K562 (cell line): ENCODE measurements at regions not wholly inside any gene's neighbourhood (a gene's known extent, or its start where the extent isn't known, plus 50 kb on each side); places are given as distances from the start of the nearest gene placed in this dataset.

Experiments used
- CREB3L1 ChIP-seq: fragments of 450-650 bp; IDR thresholded peaks from 2 replicates; pipeline ENCODE4 v1.6.1; 2014; ENCODE audit warnings: low read depth, mild to moderate bottlenecking, moderate library complexity, borderline replicate concordance
- CREB5 ChIP-seq: fragments of 250-450 bp; sonication (Bioruptor Pico); IDR thresholded peaks from 2 replicates; pipeline ENCODE4 v1.5.0; 2020; ENCODE audit warnings: mild to moderate bottlenecking
- E2F6 ChIP-seq, 2 experiments: IDR thresholded peaks; 2 replicates each; pipeline ENCODE4 v1.6.1; 2011; ENCODE audit warnings: borderline replicate concordance in 1 of 2, control low read depth in 1 of 2, low read depth in 1 of 2, low read length in 1 of 2, mild to moderate bottlenecking in 1 of 2, mixed read lengths in 1 of 2, moderate library complexity in 1 of 2; ENCODE audit not compliant: insufficient read depth in 1 of 2, insufficient read length in 1 of 2, poor library complexity in 1 of 2, severe bottlenecking in 1 of 2; ENCODE audit errors: extremely low read depth in 1 of 2
- HES1 ChIP-seq: fragments of 450-650 bp; IDR thresholded peaks from 2 replicates; pipeline ENCODE4 v1.6.1; 2016; ENCODE audit warnings: low read depth, mild to moderate bottlenecking, moderate library complexity
- JUN ChIP-seq, 2 experiments: sonication (generic) in 1 of 2; formaldehyde crosslinking in 1 of 2; IDR thresholded peaks; 2 replicates each; pipeline versions ENCODE4 v1.6.1 to v1.8.0; 2012 to 2022; ENCODE audit warnings: borderline replicate concordance in 2 of 2, mild to moderate bottlenecking in 2 of 2, improper control_type of control experiment in 1 of 2, low read depth in 1 of 2, low read length in 1 of 2, missing genetic modification reagents in 1 of 2
- KAT7 ChIP-seq: sonication (generic); formaldehyde crosslinking; IDR thresholded peaks from 2 replicates; pipeline ENCODE4 v1.8.0; 2022; ENCODE audit warnings: missing genetic modification reagents, mild to moderate bottlenecking, borderline replicate concordance
- MCM2 ChIP-seq: fragments of 450-650 bp; IDR thresholded peaks from 2 replicates; pipeline ENCODE4 v1.6.1; 2017; ENCODE audit warnings: low read depth, mild to moderate bottlenecking
- NR2C1 ChIP-seq, 2 experiments: fragments of 450-650 bp; IDR thresholded peaks; 2 replicates each; pipeline ENCODE4 v1.6.1; 2017; ENCODE audit warnings: mild to moderate bottlenecking in 2 of 2, antibody characterized with exemption in 1 of 2, inconsistent platforms in 1 of 2, missing compliant biosample characterization in 1 of 2, missing genetic modification characterization in 1 of 2
- RBFOX2 ChIP-seq: fragments of 200-400 bp; formaldehyde crosslinking; IDR thresholded peaks from 2 replicates; pipeline ENCODE4 v1.6.1; 2017; ENCODE audit warnings: low read depth, mild to moderate bottlenecking, low read length, moderate library complexity
- RBM15 ChIP-seq: fragments of 200-400 bp; formaldehyde crosslinking; IDR thresholded peaks from 2 replicates; pipeline ENCODE4 v1.6.1; 2018; ENCODE audit warnings: mild to moderate bottlenecking, low read length, moderate library complexity; ENCODE audit not compliant: insufficient read depth
- RUNX1 ChIP-seq: sonication (generic); IDR thresholded peaks from 2 replicates; pipeline ENCODE4 v1.6.1; 2016; ENCODE audit warnings: antibody characterized with exemption, low read depth
- SRF ChIP-seq, 2 experiments: fragments of 250-450, 450-650 bp in 1 of 2; sonication (Bioruptor Pico) in 1 of 2; sonication (generic) in 1 of 2; formaldehyde crosslinking; IDR thresholded peaks; 2 replicates each; pipeline versions ENCODE4 v1.5.0 to v1.5.1; 2020 to 2022; ENCODE audit warnings: mild to moderate bottlenecking in 1 of 2, missing genetic modification reagents in 1 of 2
- STAT5A ChIP-seq: IDR thresholded peaks from 2 replicates; pipeline ENCODE4 v1.6.1; 2012; ENCODE audit warnings: low read length, inconsistent platforms, borderline replicate concordance
- THRAP3 ChIP-seq: fragments of 450-650 bp; IDR thresholded peaks from 2 replicates; pipeline ENCODE4 v1.6.1; 2016; ENCODE audit warnings: mild to moderate bottlenecking, inconsistent platforms, borderline replicate concordance
- TOE1 ChIP-seq, 2 experiments: fragments of 450-650 bp in 1 of 2; sonication (generic) in 1 of 2; formaldehyde crosslinking in 1 of 2; IDR thresholded peaks; 2 replicates each; pipeline versions ENCODE4 v1.7.1 to v1.8.0; 2016 to 2022; ENCODE audit warnings: borderline replicate concordance in 2 of 2, mild to moderate bottlenecking in 2 of 2, antibody characterized with exemption in 1 of 2, inconsistent platforms in 1 of 2, low read depth in 1 of 2, missing genetic modification reagents in 1 of 2, moderate library complexity in 1 of 2
- U2AF1 ChIP-seq: fragments of 200-400 bp; formaldehyde crosslinking; optimal IDR thresholded peaks from 2 replicates; pipeline ENCODE3; 2017; ENCODE audit warnings: mild to moderate bottlenecking, low read depth, low read length, moderate library complexity
- ZNF133 ChIP-seq: fragments of 250-450 bp; sonication (Bioruptor Pico); IDR thresholded peaks from 2 replicates; pipeline ENCODE4 v1.4.0; 2020; ENCODE audit warnings: mild to moderate bottlenecking
- ZNF175 ChIP-seq: fragments of 200-800 bp; sonication (Bioruptor generic); IDR thresholded peaks from 2 replicates; pipeline ENCODE4 v1.6.1; 2016; ENCODE audit warnings: low read depth, mild to moderate bottlenecking, missing genetic modification characterization, missing compliant biosample characterization
- ZNF512 ChIP-seq: IDR thresholded peaks from 2 replicates; pipeline ENCODE4 v1.6.1; 2016; ENCODE audit warnings: missing genetic modification characterization, missing compliant biosample characterization
- ZNF584 ChIP-seq: fragments of 200-800 bp; sonication (Bioruptor generic); IDR thresholded peaks from 2 replicates; pipeline ENCODE4 v1.6.1; 2016; ENCODE audit warnings: low read depth, mild to moderate bottlenecking, missing genetic modification characterization, missing compliant biosample characterization

- peak; percentile 41; the same call in 1 of the 2 replicates for TF ChIP-seq NR2C1 (IDR thresholded peaks at IDR 0.05)
- TF ChIP-seq NR2C1 (tag; IDR thresholded peaks at IDR 0.05): peak; percentile 69
- TF ChIP-seq ZNF512 (tag): no peak
- peak; percentile 44; the same call in 1 of the 2 replicates for TF ChIP-seq JUN (IDR thresholded peaks at IDR 0.05; ENCODE audit: borderline replicate concordance, low read depth, low read length)
- TF ChIP-seq JUN (CRISPR knock-in tag; IDR thresholded peaks at IDR 0.05; ENCODE audit: borderline replicate concordance): no peak
- no peak for TF ChIP-seq HES1
- TF ChIP-seq E2F6 (IDR thresholded peaks at IDR 0.05; ENCODE audit: borderline replicate concordance in 1 of 2, extremely low read depth in 1 of 2, insufficient read depth in 1 of 2, insufficient read length in 1 of 2, low read depth in 1 of 2, low read length in 1 of 2, poor library complexity in 1 of 2, severe bottlenecking in 1 of 2): no peak
- TF ChIP-seq TOE1 (IDR thresholded peaks at IDR 0.05; ENCODE audit: borderline replicate concordance): no peak
- TF ChIP-seq TOE1 (CRISPR knock-in tag; IDR thresholded peaks at IDR 0.05; ENCODE audit: borderline replicate concordance, low read depth): no peak
- TF ChIP-seq ZNF175 (CRISPR knock-in tag): no peak
- no peak for TF ChIP-seq ZNF133 (CRISPR knock-in tag)
- no peak for TF ChIP-seq KAT7
- no peak for TF ChIP-seq CREB5
- TF ChIP-seq U2AF1: no peak
- no peak for TF ChIP-seq CREB3L1
- no peak for TF ChIP-seq STAT5A
- no peak for TF ChIP-seq MCM2
- TF ChIP-seq RUNX1: no peak
- TF ChIP-seq RBFOX2: no peak
- no peak for TF ChIP-seq RBM15
- no peak for TF ChIP-seq SRF (CRISPR knock-in tag; IDR thresholded peaks at IDR 0.05)
- no peak for TF ChIP-seq THRAP3
- TF ChIP-seq ZNF584 (CRISPR knock-in tag): no peak
These were observed 54.5 kb upstream of the FAM180A start (continued) for GRCh38 chr7:135803143-135803542.
